GM23248 (cell line): ENCODE measurements at regions not wholly inside any gene's neighbourhood (a gene's known extent, or its start where the extent isn't known, plus 50 kb on each side); places are given as distances from the start of the nearest gene placed in this dataset.

Experiments used
- EZH2 ChIP-seq: fragments of 200-600 bp; sonication (generic); IDR thresholded peaks from 2 replicates; pipeline ENCODE4 v1.6.1; 2018; ENCODE audit warnings: antibody characterized with exemption, mild to moderate bottlenecking; ENCODE audit not compliant: insufficient read depth, poor library complexity, severe bottlenecking
- EZH2phosphoT487 ChIP-seq: fragments of 200-600 bp; sonication (generic); IDR thresholded peaks from 2 replicates; pipeline ENCODE4 v1.6.1; 2018; ENCODE audit warnings: antibody characterized with exemption, moderate library complexity, mild to moderate bottlenecking, low read depth; ENCODE audit not compliant: insufficient read depth

DNA sequence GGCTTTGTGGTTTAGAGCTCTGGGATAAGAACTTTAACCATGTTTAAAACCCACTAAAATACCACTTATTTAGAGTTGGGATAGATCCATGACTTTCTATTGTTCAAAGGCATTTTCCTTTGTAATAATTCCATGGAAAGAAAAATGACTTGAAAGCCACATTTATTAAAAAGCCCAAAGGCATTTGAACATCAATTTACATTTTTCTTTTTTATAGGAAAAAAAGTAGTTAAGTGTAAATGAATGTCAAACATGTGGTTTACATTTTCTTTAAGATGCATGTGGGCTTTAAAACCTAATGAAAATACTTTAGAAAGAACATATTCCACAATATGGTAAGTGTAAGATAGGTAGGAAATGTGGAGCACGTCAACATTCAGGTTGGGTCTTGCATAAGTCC lies 443.2 kb downstream of the TOX3 start:
- no peak for TF ChIP-seq EZH2
- TF ChIP-seq EZH2phosphoT487: no peak
